HepG2 (cell line): ENCODE measurements at regions not wholly inside any gene's neighbourhood (a gene's known extent, or its start where the extent isn't known, plus 50 kb on each side); places are given as distances from the start of the nearest gene placed in this dataset.

ENCODE experiments used
- ATAC-seq: fragments of 200-7000 bp; cut with Tn5 transposase; 3 replicates; pipeline ENCODE4 v1.9.1; 2020; ENCODE audit warnings: mild to moderate bottlenecking, moderate library complexity
- BruUV-seq: library from RNA; stranded (reverse); fragments of 400-500 nt; replicated peaks from 2 replicates; lab custom pipeline; 2021; lab: Mats Ljungman, UMichigan
- CTCF ChIA-PET: fragments of 300-600 bp; formaldehyde crosslinking; extraction: SDS; loops from one replicate; lab custom pipeline; 2021; ENCODE audit warnings: low total read pairs, inconsistent platforms, low intra/inter-chr PET ratio; lab: Yijun Ruan, JAX
- POLR2A ChIA-PET: fragments of 350-600 bp; sonication (Branson Sonifier 250); formaldehyde crosslinking; loops from one replicate; lab custom pipeline; 2020; ENCODE audit warnings: antibody characterized with exemption, inconsistent platforms; lab: Yijun Ruan, JAX
- DNase-seq: peaks from one replicate; pipeline ENCODE4 v3.0.0-alpha.2; 2015; ENCODE audit warnings: low spot score
- FAIRE-seq: peaks from 3 replicates; lab custom pipeline; 2011; peaks lifted over from hg19 to GRCh38; lab: Jason Lieb, UNC
- H2AFZ ChIP-seq: one replicate; pipeline ENCODE4 v1.6.1; 2011; ENCODE audit warnings: low read length, inconsistent platforms
- H3K27ac ChIP-seq: fragments of 300-600 bp; 3 replicates; pipeline ENCODE4 v1.8.0; 2011; ENCODE audit warnings: mixed run types, mild to moderate bottlenecking, mixed read lengths, low read length, inconsistent platforms; ENCODE audit not compliant: insufficient read depth; ENCODE audit errors: extremely low read length
- H3K27me3 ChIP-seq, 2 experiments: fragments of 200-600 bp in 1 of 2; 2 replicates in 1 of 2; 3 replicates in 1 of 2; pipeline versions ENCODE4 v1.6.0 to v1.8.0; 2011; ENCODE audit warnings: low read length in 2 of 2, mild to moderate bottlenecking in 2 of 2, moderate library complexity in 2 of 2, inconsistent platforms in 1 of 2; ENCODE audit not compliant: insufficient read depth in 2 of 2, control insufficient read depth in 1 of 2
- H3K36me3 ChIP-seq, 2 experiments: fragments of 200-600 bp in 1 of 2; replicated peaks in 1 of 2; 2 replicates in 1 of 2; 3 replicates in 1 of 2; pipeline versions ENCODE4 v1.5.1 to v1.8.0; 2011; ENCODE audit warnings: low read length in 2 of 2, inconsistent platforms in 1 of 2; ENCODE audit not compliant: insufficient read depth in 2 of 2, control insufficient read depth in 1 of 2
- H3K4me1 ChIP-seq: 2 replicates; pipeline ENCODE4 v1.5.1; 2012; ENCODE audit warnings: low read length, inconsistent platforms; ENCODE audit not compliant: insufficient read depth
- H3K4me2 ChIP-seq: 2 replicates; pipeline ENCODE4 v1.6.0; 2011; ENCODE audit warnings: low read depth, low read length, inconsistent platforms
- H3K4me3 ChIP-seq, 3 experiments: fragments of 200-600 bp in 1 of 3; sonication (generic), shearing (Covaris generic) in 1 of 3; replicated peaks in 1 of 3; 2 replicates each; pipeline ENCODE4 v1.5.1; 2011 to 2016; ENCODE audit warnings: low read length in 3 of 3, inconsistent platforms in 2 of 3, low read depth in 2 of 3, mild to moderate bottlenecking in 2 of 3, control low read depth in 1 of 3, mixed read lengths in 1 of 3; ENCODE audit not compliant: insufficient read depth in 1 of 3
- H3K79me2 ChIP-seq: one replicate; pipeline ENCODE4 v1.6.1; 2011; ENCODE audit warnings: low read length, inconsistent platforms; ENCODE audit not compliant: insufficient read depth
- H3K9ac ChIP-seq: 2 replicates; pipeline ENCODE4 v1.6.0; 2011; ENCODE audit warnings: mild to moderate bottlenecking, low read depth, low read length, inconsistent platforms; ENCODE audit not compliant: insufficient read depth
- H3K9me3 ChIP-seq: 2 replicates; pipeline ENCODE4 v1.5.1; 2012; ENCODE audit warnings: mild to moderate bottlenecking, low read length
- H4K20me1 ChIP-seq: 2 replicates; pipeline ENCODE4 v1.6.0; 2011; ENCODE audit warnings: inconsistent platforms, mild to moderate bottlenecking, low read length, moderate library complexity; ENCODE audit not compliant: insufficient read depth
- CEBPG ChIP-seq: IDR thresholded peaks from 2 replicates; pipeline ENCODE4 v1.6.1; 2016
- HNRNPL ChIP-seq: fragments of 200-400 bp; formaldehyde crosslinking; IDR thresholded peaks from 2 replicates; pipeline ENCODE4 v1.6.1; 2017; ENCODE audit warnings: mild to moderate bottlenecking, low read depth, low read length
- KLF16 ChIP-seq, 2 experiments: sonication (generic) in 1 of 2; formaldehyde crosslinking in 1 of 2; IDR thresholded peaks; 2 replicates each; pipeline versions ENCODE4 v1.6.1 to v1.8.0; 2016 to 2023; ENCODE audit warnings: missing genetic modification reagents in 2 of 2, missing compliant biosample characterization in 1 of 2
- MEIS1 ChIP-seq: sonication (generic); formaldehyde crosslinking; IDR thresholded peaks from 2 replicates; pipeline ENCODE4 v1.9.0; 2021; ENCODE audit warnings: mild to moderate bottlenecking, missing genetic modification reagents, moderate library complexity, borderline replicate concordance
- SETDB1 ChIP-seq: sonication (generic); formaldehyde crosslinking; IDR thresholded peaks from 2 replicates; pipeline ENCODE4 v1.5.1; 2020; ENCODE audit warnings: missing genetic modification reagents, mild to moderate bottlenecking, borderline replicate concordance
- SOX6 ChIP-seq, 2 experiments: fragments of 450-650 bp in 1 of 2; sonication (generic) in 1 of 2; formaldehyde crosslinking in 1 of 2; IDR thresholded peaks; 2 replicates each; pipeline versions ENCODE4 v1.4.0 to v1.6.1; 2017 to 2020; ENCODE audit warnings: antibody characterized with exemption in 1 of 2, mild to moderate bottlenecking in 1 of 2, missing genetic modification reagents in 1 of 2
- TCF7 ChIP-seq: sonication (generic); IDR thresholded peaks from 2 replicates; pipeline ENCODE4 v1.6.1; 2016; ENCODE audit warnings: antibody characterized with exemption, low read depth
- ZNF607 ChIP-seq: sonication (generic); formaldehyde crosslinking; IDR thresholded peaks from 2 replicates; pipeline ENCODE4 v1.5.1; 2020; ENCODE audit warnings: missing genetic modification reagents, mild to moderate bottlenecking, borderline replicate concordance
- ZNF788 ChIP-seq: sonication (generic); formaldehyde crosslinking; IDR thresholded peaks from 2 replicates; pipeline ENCODE4 v1.5.0; 2020; ENCODE audit warnings: mild to moderate bottlenecking, missing genetic modification reagents, borderline replicate concordance
- WGBS: methylation state at CpG from one replicate; pipeline ENCODE4 v1.1.6; 2017; ENCODE audit warnings: low lambda C conversion rate; 5-methylcytosine and 5-hydroxymethylcytosine counted together
- in situ Hi-C: cut with HindIII; loops from 2 replicates; pipeline ENCODE4 v1.10.0; 2017; ENCODE audit warnings: low pct_unique_long_range_greater_than_20kb; ENCODE audit not compliant: extremely low pct_ligation_motif_present
- intact Hi-C: fragments of 100-400 bp; cut with micrococcal nuclease; formaldehyde crosslinking; loops from one replicate; pipeline ENCODE4 v1.10.0; 2022; ENCODE audit not compliant: unreplicated experiment
- TF ChIP-seq, protein P1 (sequence below): sonication (generic); formaldehyde crosslinking; IDR thresholded peaks from 2 replicates; pipeline ENCODE4 v1.5.1; 2020; ENCODE audit warnings: mild to moderate bottlenecking, missing genetic modification reagents, borderline replicate concordance
- TF ChIP-seq, protein P2 (sequence below): sonication (generic); formaldehyde crosslinking; IDR thresholded peaks from 2 replicates; pipeline ENCODE4 v1.8.0; 2022; ENCODE audit warnings: mild to moderate bottlenecking, missing genetic modification reagents, moderate library complexity

DNA sequence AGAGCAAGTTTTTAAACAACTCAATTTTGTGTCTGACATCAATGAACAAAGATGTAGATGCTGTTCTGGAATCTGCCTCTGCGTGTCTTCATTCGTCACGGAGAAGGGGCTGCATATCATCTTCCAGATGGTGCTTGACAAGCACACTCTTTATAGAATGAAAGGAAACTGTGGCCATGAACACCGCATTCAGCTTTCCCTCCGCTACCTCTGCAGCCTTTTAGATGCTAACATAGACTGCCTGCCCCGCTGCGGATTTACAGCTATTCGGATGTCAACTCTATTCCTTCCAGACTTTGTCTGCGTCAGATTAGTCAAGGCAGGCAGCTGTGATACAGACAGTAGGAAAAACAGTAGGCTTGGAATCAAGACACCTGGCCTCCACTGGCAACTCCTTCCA, 232.9 kb downstream of the TJP1 start:
- 91% methylated on average over 9 of the region's 9 CpGs for WGBS
- no TSS peak for BruUV-seq

More for the DNA sequence above, 232.9 kb downstream of the TJP1 start:
- Histone ChIP-seq H4K20me1 (no peaks in the 10 kb centered on the region), H3K27me3 (no peaks in the 10 kb centered on the region), H2AFZ (no peak overlapping the region), H3K9ac (no peak overlapping the region), H3K79me2 (no peaks in the 10 kb centered on the region), H3K4me3 (no peak overlapping the region), H3K36me3 (no peaks in the 10 kb centered on the region), H3K9me3 (no peaks in the 10 kb centered on the region), H3K4me1 (no peaks in the 10 kb centered on the region), H3K4me2 (no peak overlapping the region), H3K27ac (no peak overlapping the region)
- TF ChIP-seq, protein P1, sequence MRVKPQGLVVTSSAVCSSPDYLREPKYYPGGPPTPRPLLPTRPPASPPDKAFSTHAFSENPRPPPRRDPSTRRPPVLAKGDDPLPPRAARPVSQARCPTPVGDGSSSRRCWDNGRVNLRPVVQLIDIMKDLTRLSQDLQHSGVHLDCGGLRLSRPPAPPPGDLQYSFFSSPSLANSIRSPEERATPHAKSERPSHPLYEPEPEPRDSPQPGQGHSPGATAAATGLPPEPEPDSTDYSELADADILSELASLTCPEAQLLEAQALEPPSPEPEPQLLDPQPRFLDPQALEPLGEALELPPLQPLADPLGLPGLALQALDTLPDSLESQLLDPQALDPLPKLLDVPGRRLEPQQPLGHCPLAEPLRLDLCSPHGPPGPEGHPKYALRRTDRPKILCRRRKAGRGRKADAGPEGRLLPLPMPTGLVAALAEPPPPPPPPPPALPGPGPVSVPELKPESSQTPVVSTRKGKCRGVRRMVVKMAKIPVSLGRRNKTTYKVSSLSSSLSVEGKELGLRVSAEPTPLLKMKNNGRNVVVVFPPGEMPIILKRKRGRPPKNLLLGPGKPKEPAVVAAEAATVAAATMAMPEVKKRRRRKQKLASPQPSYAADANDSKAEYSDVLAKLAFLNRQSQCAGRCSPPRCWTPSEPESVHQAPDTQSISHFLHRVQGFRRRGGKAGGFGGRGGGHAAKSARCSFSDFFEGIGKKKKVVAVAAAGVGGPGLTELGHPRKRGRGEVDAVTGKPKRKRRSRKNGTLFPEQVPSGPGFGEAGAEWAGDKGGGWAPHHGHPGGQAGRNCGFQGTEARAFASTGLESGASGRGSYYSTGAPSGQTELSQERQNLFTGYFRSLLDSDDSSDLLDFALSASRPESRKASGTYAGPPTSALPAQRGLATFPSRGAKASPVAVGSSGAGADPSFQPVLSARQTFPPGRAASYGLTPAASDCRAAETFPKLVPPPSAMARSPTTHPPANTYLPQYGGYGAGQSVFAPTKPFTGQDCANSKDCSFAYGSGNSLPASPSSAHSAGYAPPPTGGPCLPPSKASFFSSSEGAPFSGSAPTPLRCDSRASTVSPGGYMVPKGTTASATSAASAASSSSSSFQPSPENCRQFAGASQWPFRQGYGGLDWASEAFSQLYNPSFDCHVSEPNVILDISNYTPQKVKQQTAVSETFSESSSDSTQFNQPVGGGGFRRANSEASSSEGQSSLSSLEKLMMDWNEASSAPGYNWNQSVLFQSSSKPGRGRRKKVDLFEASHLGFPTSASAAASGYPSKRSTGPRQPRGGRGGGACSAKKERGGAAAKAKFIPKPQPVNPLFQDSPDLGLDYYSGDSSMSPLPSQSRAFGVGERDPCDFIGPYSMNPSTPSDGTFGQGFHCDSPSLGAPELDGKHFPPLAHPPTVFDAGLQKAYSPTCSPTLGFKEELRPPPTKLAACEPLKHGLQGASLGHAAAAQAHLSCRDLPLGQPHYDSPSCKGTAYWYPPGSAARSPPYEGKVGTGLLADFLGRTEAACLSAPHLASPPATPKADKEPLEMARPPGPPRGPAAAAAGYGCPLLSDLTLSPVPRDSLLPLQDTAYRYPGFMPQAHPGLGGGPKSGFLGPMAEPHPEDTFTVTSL (CRISPR knock-in tag), result no peak
- TF ChIP-seq ZNF788 (CRISPR knock-in tag) (no peak), TCF7 (no peak), CEBPG (CRISPR knock-in tag) (no peak), SETDB1 (CRISPR knock-in tag) (no peak), SOX6 (IDR thresholded peaks at IDR 0.05) (no peak), SOX6 (CRISPR knock-in tag; IDR thresholded peaks at IDR 0.05) (no peak), HNRNPL (no peak), KLF16 (CRISPR knock-in tag; IDR thresholded peaks at IDR 0.05) (no peak), MEIS1 (CRISPR knock-in tag) (no peak), ZNF607 (CRISPR knock-in tag) (no peak)
- TF ChIP-seq, protein P2, sequence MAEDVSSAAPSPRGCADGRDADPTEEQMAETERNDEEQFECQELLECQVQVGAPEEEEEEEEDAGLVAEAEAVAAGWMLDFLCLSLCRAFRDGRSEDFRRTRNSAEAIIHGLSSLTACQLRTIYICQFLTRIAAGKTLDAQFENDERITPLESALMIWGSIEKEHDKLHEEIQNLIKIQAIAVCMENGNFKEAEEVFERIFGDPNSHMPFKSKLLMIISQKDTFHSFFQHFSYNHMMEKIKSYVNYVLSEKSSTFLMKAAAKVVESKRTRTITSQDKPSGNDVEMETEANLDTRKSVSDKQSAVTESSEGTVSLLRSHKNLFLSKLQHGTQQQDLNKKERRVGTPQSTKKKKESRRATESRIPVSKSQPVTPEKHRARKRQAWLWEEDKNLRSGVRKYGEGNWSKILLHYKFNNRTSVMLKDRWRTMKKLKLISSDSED (CRISPR knock-in tag), result no peak
- ATAC-seq (no peak), FAIRE-seq (no peak), DNase-seq (no peak)
- ChIA-PET POLR2A (no interaction called here), CTCF (no interaction called here)
- intact Hi-C loops, result no loop called here
- in situ Hi-C loops, result no loop called here
